ENCODE measurements at regions not wholly inside any gene's neighbourhood (a gene's known extent, or its start where the extent isn't known, plus 50 kb on each side); places are given as distances from the start of the nearest gene placed in this dataset.
A peak's percentile ranks its signal among the peaks of the same experiment; 100 is the strongest.
"Not testable (repeated sequence)": the region's sequence is repeated elsewhere in the genome, so short reads cannot be mapped to it uniquely, and the experiment has no call there.

DNA sequence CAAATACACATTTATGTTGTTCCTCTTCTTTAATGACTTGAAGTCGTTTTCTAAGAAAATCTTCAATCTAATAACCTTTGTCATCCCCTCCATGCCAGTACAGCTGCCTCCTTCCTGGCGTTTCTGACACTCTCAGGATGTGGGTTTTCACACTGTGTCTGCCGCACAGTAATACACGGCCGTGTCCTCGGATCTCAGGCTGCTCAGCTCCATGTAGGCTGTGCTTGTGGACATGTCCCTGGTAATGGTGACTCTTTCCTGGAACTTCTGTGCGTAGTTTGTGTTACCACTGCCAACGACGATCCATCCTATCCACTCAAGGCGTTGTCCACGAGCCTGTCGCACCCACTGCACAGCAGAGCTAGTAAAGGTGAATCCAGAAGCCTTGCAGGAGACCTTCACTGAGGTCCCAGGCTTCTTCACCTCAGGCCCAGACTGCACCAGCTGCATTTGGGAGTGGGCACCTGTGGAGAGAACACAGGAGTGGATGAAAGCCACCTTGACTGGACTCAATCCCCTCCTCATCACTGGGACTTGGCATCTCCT, 1095.9 kb downstream of the TMEM121 start:
- no peak overlapping the region for H3K27ac ChIP-seq
- TF ChIP-seq, protein P1, sequence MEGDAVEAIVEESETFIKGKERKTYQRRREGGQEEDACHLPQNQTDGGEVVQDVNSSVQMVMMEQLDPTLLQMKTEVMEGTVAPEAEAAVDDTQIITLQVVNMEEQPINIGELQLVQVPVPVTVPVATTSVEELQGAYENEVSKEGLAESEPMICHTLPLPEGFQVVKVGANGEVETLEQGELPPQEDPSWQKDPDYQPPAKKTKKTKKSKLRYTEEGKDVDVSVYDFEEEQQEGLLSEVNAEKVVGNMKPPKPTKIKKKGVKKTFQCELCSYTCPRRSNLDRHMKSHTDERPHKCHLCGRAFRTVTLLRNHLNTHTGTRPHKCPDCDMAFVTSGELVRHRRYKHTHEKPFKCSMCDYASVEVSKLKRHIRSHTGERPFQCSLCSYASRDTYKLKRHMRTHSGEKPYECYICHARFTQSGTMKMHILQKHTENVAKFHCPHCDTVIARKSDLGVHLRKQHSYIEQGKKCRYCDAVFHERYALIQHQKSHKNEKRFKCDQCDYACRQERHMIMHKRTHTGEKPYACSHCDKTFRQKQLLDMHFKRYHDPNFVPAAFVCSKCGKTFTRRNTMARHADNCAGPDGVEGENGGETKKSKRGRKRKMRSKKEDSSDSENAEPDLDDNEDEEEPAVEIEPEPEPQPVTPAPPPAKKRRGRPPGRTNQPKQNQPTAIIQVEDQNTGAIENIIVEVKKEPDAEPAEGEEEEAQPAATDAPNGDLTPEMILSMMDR (conservative IDR thresholded peaks at IDR 0.05), result no peak

DNA sequence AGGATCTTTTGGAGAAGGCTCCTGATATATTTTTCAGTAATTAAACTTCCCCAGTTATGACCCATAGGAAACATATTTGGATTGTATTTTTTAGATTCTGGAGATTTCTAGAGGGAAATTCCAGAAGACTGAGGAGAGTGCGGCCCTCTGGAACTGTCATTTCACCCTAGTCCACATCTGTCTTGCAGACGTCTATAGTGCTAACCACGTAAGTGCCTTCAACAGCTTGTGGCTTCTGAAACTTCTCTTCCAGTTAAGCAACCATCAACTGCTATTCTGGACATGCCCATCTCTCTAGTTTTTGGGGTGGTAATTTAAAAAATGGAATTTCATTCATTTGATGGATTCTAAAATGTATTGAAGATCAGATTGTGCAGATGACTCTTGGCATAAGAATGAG, 1098.8 kb downstream of the TMEM121 start:
- H3K27ac ChIP-seq, result no peak overlapping the region

DNA sequence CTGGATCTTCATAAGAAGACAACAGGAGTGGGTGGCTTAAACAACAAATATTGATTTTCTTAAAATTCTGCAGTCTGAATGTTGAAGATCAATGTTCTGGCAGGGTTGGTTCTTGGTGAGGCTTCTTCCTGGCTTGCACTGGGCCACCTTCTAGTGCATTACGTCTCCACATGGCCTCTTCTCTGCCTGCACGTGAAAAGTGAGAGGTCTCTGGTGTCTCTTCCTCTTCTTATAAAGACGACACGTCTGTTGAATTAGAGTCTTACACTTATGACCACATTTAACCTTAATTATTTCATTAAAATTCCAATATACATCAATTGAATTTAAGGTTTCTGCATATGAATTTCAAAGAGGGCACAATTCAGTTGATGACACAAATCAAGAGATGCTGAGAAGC, 1100.1 kb downstream of the TMEM121 start:
- not testable (repeated sequence) for H3K27ac ChIP-seq

More for the DNA sequence above, 1098.8 kb downstream of the TMEM121 start:
- TF ChIP-seq, protein P1 (conservative IDR thresholded peaks at IDR 0.05), result no peak

DNA sequence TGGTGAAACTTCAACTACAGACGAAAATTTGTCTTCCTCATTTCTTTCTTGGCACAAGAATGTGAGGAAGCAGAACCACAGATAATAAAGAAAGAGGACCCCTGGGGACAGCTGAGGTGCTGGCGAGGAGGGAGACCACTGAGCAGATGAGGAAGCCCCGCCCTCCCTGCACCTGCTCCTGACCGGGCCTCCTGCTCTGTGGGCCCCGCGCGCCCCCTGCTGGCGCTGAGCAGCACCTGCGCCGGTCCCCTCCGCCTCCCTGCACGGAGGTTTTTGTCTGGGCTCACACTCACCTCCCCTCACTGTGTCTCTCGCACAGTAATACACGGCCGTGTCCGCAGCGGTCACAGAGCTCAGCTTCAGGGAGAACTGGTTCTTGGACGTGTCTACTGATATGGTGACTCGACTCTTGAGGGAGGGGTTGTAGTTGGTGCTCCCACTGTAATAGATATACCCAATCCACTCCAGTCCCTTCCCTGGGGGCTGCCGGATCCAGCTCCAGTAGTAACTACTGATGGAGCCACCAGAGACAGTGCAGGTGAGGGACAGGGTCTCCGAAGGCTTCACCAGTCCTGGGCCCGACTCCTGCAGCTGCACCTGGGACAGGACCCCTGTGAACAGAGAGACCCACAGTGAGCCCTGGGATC, 1100.7 kb downstream of the TMEM121 start:
- TF ChIP-seq, protein P1 (conservative IDR thresholded peaks at IDR 0.05), result peak; percentile 92
- H3K27ac ChIP-seq, result not testable (repeated sequence)

DNA sequence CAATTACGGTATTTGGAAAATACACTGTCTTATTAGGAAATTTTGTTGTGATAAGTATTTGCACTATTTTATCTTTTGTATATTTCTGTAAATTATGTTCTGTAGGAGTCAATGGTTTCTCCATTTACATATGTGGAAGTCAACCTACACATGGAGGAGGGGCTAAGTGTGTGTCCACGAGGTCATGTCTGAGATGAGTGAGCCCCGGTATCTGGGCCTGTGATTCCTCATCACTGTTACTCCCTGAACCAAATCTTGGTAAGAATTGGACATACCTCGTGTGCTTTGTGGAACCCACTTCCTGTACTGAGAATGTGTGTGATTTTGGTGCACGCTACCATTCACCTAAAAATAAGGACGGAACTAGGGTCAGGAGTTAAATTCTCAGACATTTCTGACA, 1105.5 kb downstream of the TMEM121 start:
- H3K27ac ChIP-seq, result no peak overlapping the region
- TF ChIP-seq, protein P1 (conservative IDR thresholded peaks at IDR 0.05), result no peak

DNA sequence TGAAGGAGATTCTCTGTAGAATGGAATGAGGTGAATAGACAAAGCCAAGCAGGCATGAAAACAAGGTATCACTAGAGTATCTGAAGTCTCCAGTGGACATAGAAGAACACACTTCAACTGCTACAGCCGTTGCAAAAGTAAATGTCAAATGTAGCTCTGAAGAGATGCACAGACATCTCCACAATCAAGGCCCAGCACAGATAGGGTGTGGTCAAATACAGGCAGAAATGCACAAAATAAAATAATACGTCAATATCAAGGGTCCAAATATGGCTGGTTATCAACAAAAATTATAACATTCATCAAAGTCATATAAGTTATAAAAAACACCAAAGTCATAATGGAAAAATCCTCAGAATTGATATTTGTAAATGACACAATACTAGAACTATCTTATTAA, 1107.3 kb downstream of the TMEM121 start:
- no peak overlapping the region for H3K27ac ChIP-seq
- TF ChIP-seq, protein P1 (conservative IDR thresholded peaks at IDR 0.05), result no peak

DNA sequence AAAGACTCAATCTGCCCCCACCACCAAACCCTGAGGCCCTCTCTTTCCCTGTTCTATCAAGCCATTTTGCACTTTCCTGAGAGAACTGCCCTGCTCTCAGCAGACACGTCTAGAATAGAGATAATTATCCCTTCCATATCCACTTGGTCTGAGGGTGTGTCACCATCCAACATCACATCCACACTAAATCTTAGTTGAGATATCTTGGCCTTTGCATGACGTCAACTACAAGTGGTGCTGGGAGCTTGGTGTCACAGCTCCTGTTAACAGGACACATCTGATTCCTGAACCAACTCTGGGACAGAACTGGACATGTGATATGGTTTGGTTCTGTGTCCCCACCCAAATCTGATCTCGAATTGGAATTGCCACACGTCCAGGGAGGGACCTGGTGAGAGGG, 1109.2 kb downstream of the TMEM121 start:
- H3K27ac ChIP-seq, result no peak overlapping the region
- TF ChIP-seq, protein P1 (conservative IDR thresholded peaks at IDR 0.05), result no peak

DNA sequence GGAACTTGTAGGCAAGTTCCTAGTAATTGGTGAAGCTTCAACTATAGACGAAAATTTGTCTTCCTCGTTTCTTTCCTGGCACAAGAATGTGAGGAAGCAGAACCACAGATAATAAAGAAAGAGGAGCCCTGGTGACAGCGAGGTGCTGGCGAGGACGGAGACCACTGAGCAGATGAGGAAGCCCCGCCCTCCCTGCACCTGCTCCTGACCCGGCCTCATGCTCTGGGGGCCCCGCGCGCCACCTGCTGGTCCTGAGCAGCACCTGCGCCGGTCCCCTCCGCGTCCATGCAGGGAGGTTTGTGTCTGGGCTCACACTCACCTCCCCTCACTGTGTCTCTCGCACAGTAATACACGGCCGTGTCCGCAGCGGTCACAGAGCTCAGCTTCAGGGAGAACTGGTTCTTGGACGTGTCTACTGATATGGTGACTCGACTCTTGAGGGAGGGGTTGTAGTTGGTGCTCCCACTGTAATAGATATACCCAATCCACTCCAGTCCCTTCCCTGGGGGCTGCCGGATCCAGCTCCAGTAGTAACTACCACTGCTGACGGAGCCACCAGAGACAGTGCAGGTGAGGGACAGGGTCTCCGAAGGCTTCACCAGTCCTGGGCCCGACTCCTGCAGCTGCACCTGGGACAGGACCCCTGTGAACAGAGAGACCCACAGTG, 1112.5 kb downstream of the TMEM121 start:
- not testable (repeated sequence) for H3K27ac ChIP-seq

Data from VCaP (cell line).